ENCODE measurements at regions not wholly inside any gene's neighbourhood (a gene's known extent, or its start where the extent isn't known, plus 50 kb on each side); places are given as distances from the start of the nearest gene placed in this dataset.
"Not testable (repeated sequence)": the region's sequence is repeated elsewhere in the genome, so short reads cannot be mapped to it uniquely, and the experiment has no call there.

GRCh38 chr12:90497923-90498545, 456.9 kb downstream of the CCER1 start:
- DNase-seq = no peak

GRCh38 chr12:90490355-90490754, 464.6 kb downstream of the CCER1 start:
- DNase-seq = no peak

- no peak for DNase-seq
These were observed 465.8 kb downstream of the CCER1 start for GRCh38 chr12:90489141-90489540.

- DNase-seq = no peak
These were observed 469.4 kb downstream of the CCER1 start for GRCh38 chr12:90485560-90485959.

GRCh38 chr12:90484094-90484493, 470.9 kb downstream of the CCER1 start:
- no peak for DNase-seq

GRCh38 chr12:90481748-90482147, 473.2 kb downstream of the CCER1 start:
- no peak for DNase-seq

- no peak for DNase-seq
These were observed 475.7 kb downstream of the CCER1 start for GRCh38 chr12:90479237-90479636.

- DNase-seq = no peak
These were observed 481.1 kb downstream of the CCER1 start for GRCh38 chr12:90473831-90474230.

GRCh38 chr12:90460681-90461080, 494.3 kb downstream of the CCER1 start:
- DNase-seq = no peak

- no peak for DNase-seq
These were observed 498.7 kb downstream of the CCER1 start for GRCh38 chr12:90456248-90456647.

GRCh38 chr12:90455756-90456155, 499.2 kb downstream of the CCER1 start:
- DNase-seq = no peak

- DNase-seq = no peak
These were observed 505.4 kb downstream of the CCER1 start for GRCh38 chr12:90449611-90450010.

GRCh38 chr12:90443466-90443865, 511.5 kb downstream of the CCER1 start:
- not testable (repeated sequence) for DNase-seq

GRCh38 chr12:90441431-90441830, 513.5 kb downstream of the CCER1 start:
- no peak for DNase-seq

GRCh38 chr12:90428881-90429280, 526.1 kb downstream of the CCER1 start:
- DNase-seq = no peak

- no peak for DNase-seq
These were observed 526.5 kb downstream of the CCER1 start for GRCh38 chr12:90428465-90428864.

- DNase-seq = no peak
These were observed 531.0 kb downstream of the CCER1 start for GRCh38 chr12:90423965-90424364.

GRCh38 chr12:90410962-90411361, 544.0 kb downstream of the CCER1 start:
- no peak for DNase-seq

GRCh38 chr12:90407841-90408240, 547.1 kb downstream of the CCER1 start:
- DNase-seq = no peak

- DNase-seq = no peak
These were observed 550.9 kb downstream of the CCER1 start for GRCh38 chr12:90404071-90404470.

GRCh38 chr12:90401185-90401584, 553.8 kb downstream of the CCER1 start:
- no peak for DNase-seq

GRCh38 chr12:90399357-90399756, 555.6 kb downstream of the CCER1 start:
- DNase-seq = no peak

GRCh38 chr12:90398285-90398836, 556.6 kb downstream of the CCER1 start:
- DNase-seq = no peak

GRCh38 chr12:90396556-90396955, 558.4 kb downstream of the CCER1 start:
- no peak for DNase-seq

- no peak for DNase-seq
These were observed 561.3 kb downstream of the CCER1 start for GRCh38 chr12:90393652-90394051.

Data from activated CD8-positive, alpha-beta memory T cell treated with anti-CD3 and anti-CD28 coated beads for 24 hours (primary cell).